Neural cell (in vitro differentiated cells): ENCODE measurements at regions not wholly inside any gene's neighbourhood (a gene's known extent, or its start where the extent isn't known, plus 50 kb on each side); places are given as distances from the start of the nearest gene placed in this dataset.

ENCODE experiments used
- CTCF ChIP-seq: fragments of 450-650 bp; IDR thresholded peaks from 2 replicates; pipeline ENCODE4 v1.5.1; 2014; ENCODE audit warnings: antibody characterized with exemption, mild to moderate bottlenecking, moderate library complexity; ENCODE audit not compliant: poor library complexity, severe bottlenecking
- EZH2 ChIP-seq: fragments of 200-600, 300-800 bp; shearing (Covaris generic), sonication (generic); IDR thresholded peaks from 2 replicates; pipeline ENCODE4 v1.6.1; 2014; ENCODE audit warnings: antibody characterized with exemption, low read length, borderline replicate concordance, mild to moderate bottlenecking; ENCODE audit not compliant: insufficient read depth, poor library complexity, severe bottlenecking
- POLR2AphosphoS5 ChIP-seq: IDR thresholded peaks from 2 replicates; pipeline ENCODE4 v1.6.1; 2012
- REST ChIP-seq: IDR thresholded peaks from 2 replicates; pipeline ENCODE4 v1.6.1; 2012; ENCODE audit warnings: borderline replicate concordance

GRCh38 chr9:129440435-129441186 is 180.3 kb downstream of the C9orf50 start:
- TF ChIP-seq CTCF (no peak), EZH2 (no peak), POLR2AphosphoS5 (no peak), REST (no peak)
